ENCODE measurements at regions not wholly inside any gene's neighbourhood (a gene's known extent, or its start where the extent isn't known, plus 50 kb on each side); places are given as distances from the start of the nearest gene placed in this dataset.
"Not testable (repeated sequence)": the region's sequence is repeated elsewhere in the genome, so short reads cannot be mapped to it uniquely, and the experiment has no call there.

DNA sequence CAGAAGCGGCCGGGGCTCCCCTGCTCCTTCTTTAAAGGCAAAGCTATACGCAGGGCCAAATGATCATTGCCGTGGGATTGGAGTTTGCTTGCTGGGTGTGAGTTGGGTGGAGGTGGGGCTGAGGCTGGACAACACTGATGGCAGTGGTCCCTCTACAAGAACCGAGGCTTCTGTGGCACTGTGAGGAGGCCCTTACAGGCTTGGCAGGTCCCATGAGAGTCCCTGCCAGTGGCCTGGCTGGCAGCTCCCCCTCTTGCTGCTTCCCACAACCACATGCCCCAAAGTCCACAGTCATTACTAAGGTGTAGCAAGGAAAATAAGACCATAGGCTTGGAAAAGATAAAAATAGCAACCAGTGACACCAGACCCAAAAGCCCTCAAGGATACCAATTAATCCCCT is 98.4 kb downstream of the ANKRD10 start:
- TF ChIP-seq EP300 (IDR thresholded peaks at IDR 0.05), result no peak
- TF ChIP-seq, protein P1, sequence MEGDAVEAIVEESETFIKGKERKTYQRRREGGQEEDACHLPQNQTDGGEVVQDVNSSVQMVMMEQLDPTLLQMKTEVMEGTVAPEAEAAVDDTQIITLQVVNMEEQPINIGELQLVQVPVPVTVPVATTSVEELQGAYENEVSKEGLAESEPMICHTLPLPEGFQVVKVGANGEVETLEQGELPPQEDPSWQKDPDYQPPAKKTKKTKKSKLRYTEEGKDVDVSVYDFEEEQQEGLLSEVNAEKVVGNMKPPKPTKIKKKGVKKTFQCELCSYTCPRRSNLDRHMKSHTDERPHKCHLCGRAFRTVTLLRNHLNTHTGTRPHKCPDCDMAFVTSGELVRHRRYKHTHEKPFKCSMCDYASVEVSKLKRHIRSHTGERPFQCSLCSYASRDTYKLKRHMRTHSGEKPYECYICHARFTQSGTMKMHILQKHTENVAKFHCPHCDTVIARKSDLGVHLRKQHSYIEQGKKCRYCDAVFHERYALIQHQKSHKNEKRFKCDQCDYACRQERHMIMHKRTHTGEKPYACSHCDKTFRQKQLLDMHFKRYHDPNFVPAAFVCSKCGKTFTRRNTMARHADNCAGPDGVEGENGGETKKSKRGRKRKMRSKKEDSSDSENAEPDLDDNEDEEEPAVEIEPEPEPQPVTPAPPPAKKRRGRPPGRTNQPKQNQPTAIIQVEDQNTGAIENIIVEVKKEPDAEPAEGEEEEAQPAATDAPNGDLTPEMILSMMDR (IDR thresholded peaks at IDR 0.05), result no peak
- TF ChIP-seq POLR2A (IDR thresholded peaks at IDR 0.05), result no peak
- Histone ChIP-seq H3K36me3 (no peaks in the 10 kb centered on the region), H3K4me3 (no peak overlapping the region), H3K4me1 (peaks cover 0 to 23% (median 4%) of the 10 kb centered on the region in 4 donors), H3K27ac (no peak overlapping the region), H3K9me3 (no peaks in the 10 kb centered on the region), H3K27me3 (peaks cover 0 to 15% of the 10 kb centered on the region in 2 donors)
- DNase-seq (ENCODE audit: low spot score in 2 of 2), result no peak
- whole genome bisulfite sequencing, 2 donors, result 75 to 79% methylated on average over 4 to 5 of the region's 5 CpGs

DNA sequence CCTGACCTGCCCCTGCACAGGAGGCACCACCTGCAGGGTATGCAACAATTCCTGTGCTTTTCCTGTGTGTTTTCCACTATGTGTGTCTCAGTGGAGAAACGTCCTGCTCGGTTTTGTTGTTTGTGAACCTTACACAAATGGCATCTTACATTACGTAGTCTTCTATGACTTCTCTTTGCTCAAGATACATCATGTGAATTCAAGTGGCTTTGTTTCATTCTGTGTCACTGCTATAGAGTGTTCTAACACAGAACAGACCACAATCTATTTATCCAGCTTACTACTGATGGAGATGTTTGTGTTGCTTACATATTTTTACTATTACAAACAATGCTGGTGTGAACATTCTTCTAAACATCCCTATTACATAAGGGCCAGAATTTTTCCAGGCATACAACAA is 97.7 kb downstream of the ANKRD10 start:
- TF ChIP-seq EP300 (IDR thresholded peaks at IDR 0.05) (no peak), POLR2A (IDR thresholded peaks at IDR 0.05) (no peak)
- TF ChIP-seq, protein P1 (IDR thresholded peaks at IDR 0.05), result no peak
- H3K36me3 ChIP-seq, result no peaks in the 10 kb centered on the region
- no peak overlapping the region for H3K27ac ChIP-seq
- H3K9me3 ChIP-seq, result no peaks in the 10 kb centered on the region
- 46 to 47% methylated on average over 3 of the region's 3 CpGs for WGBS, 2 donors
- peaks cover 0 to 18% (median 4%) of the 10 kb centered on the region in 4 donors for H3K4me1 ChIP-seq
- H3K4me3 ChIP-seq, result no peak overlapping the region
- DNase-seq (ENCODE audit: low spot score in 2 of 2), result no peak
- H3K27me3 ChIP-seq, result peaks cover 0 to 9% of the 10 kb centered on the region in 2 donors

- TF ChIP-seq, protein P1 (IDR thresholded peaks at IDR 0.05), result no peak
- TF ChIP-seq EP300 (IDR thresholded peaks at IDR 0.05) (no peak), POLR2A (IDR thresholded peaks at IDR 0.05) (no peak)
- H3K9me3 ChIP-seq, result no peaks in the 10 kb centered on the region
- H3K27me3 ChIP-seq, result no peaks in the 10 kb centered on the region
- H3K36me3 ChIP-seq, result no peaks in the 10 kb centered on the region
- WGBS, 2 donors, result 78 to 87% methylated on average over 8 of the region's 8 CpGs
- H3K4me1 ChIP-seq, result peaks cover 0 to 9% (median 2%) of the 10 kb centered on the region in 4 donors
- no peak overlapping the region for H3K27ac ChIP-seq
- H3K4me3 ChIP-seq, result no peak overlapping the region
- no peak for DNase-seq (ENCODE audit: low spot score in 2 of 2)
Measured at GRCh38 chr13:110818747-110819146, 96.1 kb downstream of the ANKRD10 start.

- TF ChIP-seq EP300 (IDR thresholded peaks at IDR 0.05) (peak in 1 of 2 donors; percentile 47), POLR2A (IDR thresholded peaks at IDR 0.05) (no peak)
- TF ChIP-seq, protein P1 (IDR thresholded peaks at IDR 0.05), result peak; percentile 93 to 98 (median 94)
- Histone ChIP-seq H3K27me3 (no peaks in the 10 kb centered on the region), H3K9me3 (no peaks in the 10 kb centered on the region), H3K4me3 (no peak overlapping the region), H3K36me3 (no peaks in the 10 kb centered on the region), H3K4me1 (peaks cover 0 to 9% (median 2%) of the 10 kb centered on the region in 4 donors), H3K27ac (peak overlapping the region in 1 of 4 donors; percentile 31)
- 26 to 33% methylated on average over 17 of the region's 17 CpGs for WGBS, 2 donors
- DNase-seq (ENCODE audit: low spot score in 2 of 2), result peak; percentile 52 to 81
Measured at GRCh38 chr13:110819203-110820014, 95.5 kb downstream of the ANKRD10 start.

GRCh38 chr13:110820322-110820721 is 94.5 kb downstream of the ANKRD10 start:
- WGBS, 2 donors, result 69 to 70% methylated on average over 9 of the region's 9 CpGs

DNA sequence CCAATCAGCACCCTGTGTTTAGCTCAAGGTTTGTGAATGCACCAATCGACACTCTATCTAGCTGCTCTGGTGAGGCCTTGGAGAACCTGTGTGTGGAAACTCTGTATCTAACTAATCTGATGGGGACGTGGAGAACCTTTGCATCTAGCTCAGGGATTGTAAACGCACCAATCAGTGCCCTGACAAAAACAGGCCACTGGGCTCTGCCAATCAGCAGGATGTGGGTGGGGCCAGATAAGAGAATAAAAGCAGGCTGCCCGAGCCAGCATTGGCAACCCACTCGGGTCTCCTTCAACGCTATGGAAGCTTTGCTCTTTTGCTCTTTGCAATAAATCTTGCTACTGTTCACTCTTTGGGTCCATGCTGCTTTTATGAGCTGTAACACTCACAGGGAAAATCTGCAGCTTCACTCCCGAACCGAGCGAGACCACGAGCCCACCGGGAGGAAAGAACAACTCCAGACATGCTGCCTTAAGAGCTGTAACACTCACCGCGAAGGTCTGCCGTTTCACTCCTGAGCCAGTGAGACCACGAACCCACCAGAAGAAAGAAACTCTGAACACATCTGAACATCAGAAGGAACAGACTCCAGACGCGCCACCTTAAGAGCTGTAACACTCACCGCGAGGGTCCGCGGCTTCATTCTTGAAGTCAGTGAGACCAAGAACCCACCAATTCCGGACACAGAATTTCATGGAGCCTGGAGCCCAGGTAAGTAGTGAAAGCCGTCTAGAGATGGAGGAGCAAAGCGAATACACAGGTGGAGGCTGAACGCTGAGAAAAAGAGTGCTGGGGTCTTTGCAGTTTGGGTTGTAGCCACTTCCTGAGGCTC is 92.8 kb downstream of the ANKRD10 start:
- H3K4me3 ChIP-seq; H3K36me3 ChIP-seq; H3K9me3 ChIP-seq; H3K4me1 ChIP-seq; H3K27ac ChIP-seq; DNase-seq (ENCODE audit: low spot score in 2 of 2); H3K27me3 ChIP-seq: not testable (repeated sequence)
- WGBS, 2 donors, result 81% methylated on average over 25 of the region's 25 CpGs

More at GRCh38 chr13:110820322-110820721, 94.5 kb downstream of the ANKRD10 start:
- TF ChIP-seq POLR2A (IDR thresholded peaks at IDR 0.05) (no peak), EP300 (IDR thresholded peaks at IDR 0.05) (no peak)
- TF ChIP-seq, protein P1 (IDR thresholded peaks at IDR 0.05), result no peak
- no peaks in the 10 kb centered on the region for H3K27me3 ChIP-seq
- no peak for DNase-seq (ENCODE audit: low spot score in 2 of 2)
- no peak overlapping the region for H3K4me3 ChIP-seq
- H3K27ac ChIP-seq, result no peak overlapping the region
- no peaks in the 10 kb centered on the region for H3K36me3 ChIP-seq
- no peaks in the 10 kb centered on the region for H3K9me3 ChIP-seq
- peaks cover 0 to 9% (median 2%) of the 10 kb centered on the region in 4 donors for H3K4me1 ChIP-seq

Measured in tibial nerve (tissue), 4 donors.